GM19463 (cell line): ENCODE measurements at regions not wholly inside any gene's neighbourhood (a gene's known extent, or its start where the extent isn't known, plus 50 kb on each side); places are given as distances from the start of the nearest gene placed in this dataset.

ENCODE experiments used
- ATAC-seq: cut with Tn5 transposase; IDR thresholded peaks from one replicate; pipeline ENCODE4 v1.9.1; 2021; ENCODE audit warnings: mild to moderate bottlenecking, moderate library complexity; ENCODE audit not compliant: unreplicated experiment

- ATAC-seq, result no peak
Measured at GRCh38 chr2:136062066-136062837, 55.7 kb downstream of the CXCR4 start.

- no peak for ATAC-seq
Measured at GRCh38 chr2:136060416-136060815, 57.5 kb downstream of the CXCR4 start.

- peak; percentile 56 for ATAC-seq
Measured at GRCh38 chr2:136059036-136059472, 58.9 kb downstream of the CXCR4 start.

- no peak for ATAC-seq
Measured at GRCh38 chr2:136058262-136058661, 59.7 kb downstream of the CXCR4 start.

- no peak for ATAC-seq
Measured at GRCh38 chr2:136057802-136058140, 60.2 kb downstream of the CXCR4 start.

GRCh38 chr2:136057023-136057801 is 60.7 kb downstream of the CXCR4 start:
- ATAC-seq, result peak; percentile 33

GRCh38 chr2:136055929-136056688 is 61.8 kb downstream of the CXCR4 start:
- ATAC-seq, result peak; percentile 24

- ATAC-seq, result no peak
Measured at GRCh38 chr2:136054856-136055255, 63.1 kb downstream of the CXCR4 start.

- peak; percentile 29 for ATAC-seq
Measured at GRCh38 chr2:136052369-136053362, 65.3 kb downstream of the CXCR4 start.

GRCh38 chr2:136051725-136052048 is 66.3 kb upstream of the DARS1 start:
- no peak for ATAC-seq

- peak; percentile 31 for ATAC-seq
Measured at GRCh38 chr2:136051001-136051724, 65.7 kb upstream of the DARS1 start.

- ATAC-seq, result peak; percentile 29
Measured at GRCh38 chr2:136049991-136050920, 64.8 kb upstream of the DARS1 start.

GRCh38 chr2:136049011-136049742 is 63.8 kb upstream of the DARS1 start:
- no peak for ATAC-seq

GRCh38 chr2:136045835-136046570 is 60.6 kb upstream of the DARS1 start:
- no peak for ATAC-seq

GRCh38 chr2:136045344-136045743 is 59.9 kb upstream of the DARS1 start:
- no peak for ATAC-seq
